ENCODE measurements at regions not wholly inside any gene's neighbourhood (a gene's known extent, or its start where the extent isn't known, plus 50 kb on each side); places are given as distances from the start of the nearest gene placed in this dataset.

DNA sequence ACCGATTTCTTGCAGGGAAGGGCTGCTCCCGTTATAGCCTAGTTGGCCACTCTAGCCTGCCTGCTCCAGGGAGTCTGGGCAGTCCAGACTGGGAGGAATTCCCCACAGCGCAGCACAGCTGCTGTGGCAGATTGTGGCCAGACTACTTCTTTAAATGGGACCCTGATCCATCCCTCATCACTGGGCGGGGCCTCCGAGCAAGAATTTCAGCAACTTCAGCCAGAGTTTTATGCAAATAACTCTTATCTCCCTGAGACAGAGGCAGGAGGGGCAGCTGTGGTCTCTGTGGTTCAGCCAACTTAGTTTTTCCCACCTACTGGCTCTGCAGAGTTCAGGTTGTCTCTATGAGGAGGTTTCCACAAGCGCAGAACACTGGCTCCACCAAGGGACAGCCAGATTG is 1583.2 kb downstream of the SUCLG1 start:
- peaks cover 0 to 5% of the 10 kb centered on the region in 2 donors for H3K36me3 Mint-ChIP-seq

DNA sequence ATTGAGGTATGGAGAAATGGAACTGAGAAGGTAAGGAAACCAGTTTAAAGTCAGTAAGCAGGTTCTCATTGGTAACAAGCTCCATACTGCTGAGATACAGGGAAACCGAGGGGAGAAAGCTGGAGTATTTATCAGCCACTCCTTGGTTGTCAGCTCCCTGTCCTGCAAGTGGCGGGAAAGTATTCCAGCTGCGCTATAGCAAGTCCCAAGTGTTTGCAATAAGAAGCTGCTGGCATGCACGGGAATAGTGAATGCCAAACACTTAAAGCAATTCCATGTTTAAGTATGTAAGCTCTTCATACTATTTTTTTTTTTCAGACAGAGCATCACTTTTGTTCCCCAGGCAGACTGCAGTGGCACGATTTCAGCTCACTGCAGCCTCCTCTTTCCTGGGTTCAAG is 1601.1 kb downstream of the SUCLG1 start:
- DNase-seq (ENCODE audit: low spot score in 2 of 2) (no peak), ATAC-seq (no peak)
- peaks cover 5 to 9% of the 10 kb centered on the region in 2 donors for H3K9me3 Mint-ChIP-seq

More for the DNA sequence above, 1583.2 kb downstream of the SUCLG1 start:
- no peak for ATAC-seq
- no peak for DNase-seq (ENCODE audit: low spot score in 2 of 2)
- H3K9me3 Mint-ChIP-seq, result peaks cover 29 to 41% of the 10 kb centered on the region in 2 donors
- no peak overlapping the region for H3K27ac Mint-ChIP-seq

DNA sequence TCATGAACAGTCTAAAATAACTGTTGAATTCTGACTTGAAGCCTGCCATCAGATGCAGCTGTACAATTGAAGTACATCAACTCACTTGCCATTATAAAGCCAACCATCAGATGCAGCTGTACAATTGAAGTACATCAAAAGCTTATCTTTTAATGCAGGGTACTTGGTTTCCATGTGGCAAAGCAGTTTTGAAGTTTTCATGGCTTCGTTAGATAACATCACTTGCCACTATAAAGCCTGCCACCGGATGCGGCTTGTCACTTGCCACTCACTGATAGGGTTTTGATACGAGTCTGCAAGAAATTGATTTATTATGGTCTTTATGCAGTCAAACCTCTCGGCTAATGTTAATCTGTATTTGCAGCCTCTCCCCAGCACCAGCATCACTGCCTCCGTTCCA is 1605.8 kb downstream of the SUCLG1 start:
- Mint-ChIP-seq H3K27ac (no peak overlapping the region), H3K36me3 (no peaks in the 10 kb centered on the region), H3K9me3 (peaks cover 4 to 15% of the 10 kb centered on the region in 2 donors)
- DNase-seq (ENCODE audit: low spot score in 2 of 2), result no peak
- no peak for ATAC-seq

More for the DNA sequence above, 1601.1 kb downstream of the SUCLG1 start:
- H3K27ac Mint-ChIP-seq, result no peak overlapping the region
- H3K36me3 Mint-ChIP-seq, result no peaks in the 10 kb centered on the region

DNA sequence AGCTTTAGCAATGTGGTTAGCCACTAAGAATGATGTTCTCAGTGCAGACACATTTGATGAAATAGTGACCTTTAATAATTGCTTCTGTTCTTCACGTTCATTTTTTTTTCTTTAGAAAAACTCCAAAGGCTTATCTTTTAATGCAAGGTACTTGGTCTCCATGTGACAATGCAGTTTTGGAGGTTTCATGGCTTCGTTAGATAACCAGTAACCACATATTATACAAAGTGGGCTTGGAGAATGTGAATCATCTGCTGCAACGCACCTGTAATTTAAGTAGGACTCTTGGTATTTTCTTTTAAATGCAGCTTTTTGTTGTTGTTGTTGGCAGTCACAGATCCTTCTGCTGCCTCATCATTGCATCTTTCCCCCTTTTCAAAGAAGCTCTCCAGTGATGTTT is 1606.3 kb downstream of the SUCLG1 start:
- Mint-ChIP-seq H3K9me3 (peaks cover 4 to 15% of the 10 kb centered on the region in 2 donors), H3K36me3 (no peaks in the 10 kb centered on the region), H3K27ac (no peak overlapping the region)
- no peak for DNase-seq (ENCODE audit: low spot score in 2 of 2)
- no peak for ATAC-seq

DNA sequence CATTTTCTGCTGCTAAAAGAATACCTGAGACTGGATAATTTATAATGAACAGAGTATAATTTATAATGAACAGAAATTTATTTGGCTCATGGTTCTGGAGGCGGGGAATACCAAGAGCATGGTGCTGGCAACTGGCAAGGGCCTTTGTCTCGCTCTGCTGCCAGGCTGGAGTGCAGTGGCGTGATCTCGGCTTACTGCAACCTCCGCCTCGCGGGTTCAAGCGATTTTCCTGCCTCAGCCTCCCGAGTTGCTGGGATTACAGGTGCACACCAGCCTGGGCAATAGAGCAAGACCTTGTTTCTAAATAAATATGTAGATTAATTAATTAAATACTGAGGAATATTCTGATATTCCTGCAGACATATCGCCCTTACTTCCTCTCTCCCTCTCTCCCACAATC is 1610.8 kb downstream of the SUCLG1 start:
- DNase-seq (ENCODE audit: low spot score in 2 of 2), result no peak
- peaks cover 4 to 19% of the 10 kb centered on the region in 2 donors for H3K9me3 Mint-ChIP-seq
- H3K27ac Mint-ChIP-seq, result no peak overlapping the region
- H3K36me3 Mint-ChIP-seq, result no peaks in the 10 kb centered on the region
- no peak for ATAC-seq

DNA sequence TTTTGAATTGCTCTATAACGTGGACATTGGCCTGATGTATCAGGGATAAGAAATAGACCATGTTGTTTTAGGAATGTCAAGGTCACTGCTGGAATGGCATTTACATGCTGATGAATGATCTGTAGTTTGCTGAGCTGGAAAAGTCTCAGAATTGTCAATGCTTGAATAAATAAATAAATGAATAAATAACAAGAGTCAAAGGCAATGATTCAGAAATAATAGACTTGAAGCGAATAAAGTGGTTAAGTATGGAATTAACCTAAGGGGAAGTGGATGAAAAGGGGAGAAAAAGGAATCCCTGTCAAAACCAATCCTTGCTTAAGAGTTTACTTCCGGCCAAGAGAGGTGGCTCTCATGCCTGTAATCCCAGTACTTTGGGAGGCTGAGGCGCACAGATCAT is 1620.0 kb downstream of the SUCLG1 start:
- Mint-ChIP-seq H3K27ac (no peak overlapping the region), H3K9me3 (peaks cover 8 to 9% of the 10 kb centered on the region in 2 donors), H3K36me3 (no peaks in the 10 kb centered on the region)
- no peak for DNase-seq (ENCODE audit: low spot score in 2 of 2)
- no peak for ATAC-seq

DNA sequence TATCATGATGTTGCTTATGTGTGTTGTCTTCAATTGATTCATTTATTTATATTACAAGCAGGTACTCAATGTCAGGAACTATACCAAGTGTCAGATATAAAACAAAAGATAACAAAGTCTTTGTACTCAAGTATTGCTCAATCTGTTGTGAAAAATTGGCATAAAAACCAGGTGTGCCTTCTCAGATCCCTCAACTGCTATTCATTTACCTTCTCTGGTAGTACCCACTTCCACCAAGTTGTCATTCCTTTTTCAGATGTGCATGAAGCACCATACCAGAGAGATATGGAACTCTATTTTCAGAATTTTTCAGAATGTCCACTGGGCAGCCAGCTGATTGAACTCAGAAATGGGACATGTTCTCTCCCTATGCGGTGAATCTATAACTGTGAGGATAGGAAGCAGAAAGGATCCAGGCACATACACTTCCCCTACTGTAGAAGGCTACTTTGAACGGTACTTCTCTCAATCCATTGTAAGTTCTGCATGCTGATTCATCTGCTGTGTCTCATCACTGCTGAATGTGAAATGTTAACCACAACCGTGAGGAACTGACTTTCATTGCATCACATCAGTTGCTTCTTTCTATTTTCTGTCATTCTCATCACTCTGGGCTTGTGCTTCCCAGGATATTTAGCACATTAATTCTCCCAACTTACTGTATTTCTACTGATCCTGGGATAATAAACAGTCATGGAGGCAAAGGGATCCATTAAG is 1621.3 kb downstream of the SUCLG1 start:
- peaks cover 8 to 9% of the 10 kb centered on the region in 2 donors for H3K9me3 Mint-ChIP-seq
- no peaks in the 10 kb centered on the region for H3K36me3 Mint-ChIP-seq
- H3K27ac Mint-ChIP-seq, result no peak overlapping the region
- DNase-seq (ENCODE audit: low spot score in 2 of 2) (no peak), ATAC-seq (no peak)

DNA sequence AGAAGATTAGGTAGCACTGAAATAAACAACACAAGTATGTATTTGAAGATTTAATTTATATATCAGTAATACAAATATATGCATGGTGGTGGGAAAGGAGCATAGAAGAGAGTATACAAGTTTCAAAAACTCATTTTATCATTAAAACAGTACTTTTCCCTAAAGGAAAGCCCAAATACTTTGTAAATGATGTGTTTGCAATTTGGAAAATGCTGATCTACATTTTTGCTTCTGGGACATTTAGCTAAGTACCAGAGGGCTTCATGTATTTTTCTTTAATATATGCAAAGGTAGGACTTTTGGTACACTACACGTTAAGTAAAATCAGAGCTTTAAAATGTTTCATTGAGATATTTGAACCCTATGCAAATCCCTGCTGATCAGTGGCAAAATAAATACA is 1624.2 kb downstream of the SUCLG1 start:
- Mint-ChIP-seq H3K9me3 (peaks cover 3 to 10% of the 10 kb centered on the region in 2 donors), H3K36me3 (no peaks in the 10 kb centered on the region), H3K27ac (no peak overlapping the region)
- DNase-seq (ENCODE audit: low spot score in 2 of 2) (no peak), ATAC-seq (no peak)

DNA sequence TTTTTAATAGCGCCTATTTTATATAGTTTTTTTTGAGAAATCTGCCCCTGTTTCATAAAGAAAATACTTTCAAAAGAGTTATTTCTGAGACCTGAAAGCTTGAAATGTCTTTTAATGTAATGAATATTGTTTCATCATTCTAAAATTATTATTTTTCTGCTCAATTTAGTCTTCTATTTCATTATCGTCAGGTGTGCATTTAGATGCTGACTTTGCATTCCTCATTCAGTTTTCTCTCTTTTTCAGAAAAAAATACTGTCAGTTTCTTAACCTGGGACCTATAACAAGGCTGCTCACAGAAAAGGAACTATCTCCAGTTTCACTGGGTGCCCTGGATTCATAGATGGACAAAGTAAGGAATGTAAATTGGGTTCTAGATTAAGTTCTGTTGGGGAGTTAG is 1631.7 kb downstream of the SUCLG1 start:
- DNase-seq (ENCODE audit: low spot score in 2 of 2) (no peak), ATAC-seq (no peak)
- Mint-ChIP-seq H3K27ac (no peak overlapping the region), H3K9me3 (peaks cover 17 to 23% of the 10 kb centered on the region in 2 donors), H3K36me3 (peaks cover 0 to 7% of the 10 kb centered on the region in 2 donors)

DNA sequence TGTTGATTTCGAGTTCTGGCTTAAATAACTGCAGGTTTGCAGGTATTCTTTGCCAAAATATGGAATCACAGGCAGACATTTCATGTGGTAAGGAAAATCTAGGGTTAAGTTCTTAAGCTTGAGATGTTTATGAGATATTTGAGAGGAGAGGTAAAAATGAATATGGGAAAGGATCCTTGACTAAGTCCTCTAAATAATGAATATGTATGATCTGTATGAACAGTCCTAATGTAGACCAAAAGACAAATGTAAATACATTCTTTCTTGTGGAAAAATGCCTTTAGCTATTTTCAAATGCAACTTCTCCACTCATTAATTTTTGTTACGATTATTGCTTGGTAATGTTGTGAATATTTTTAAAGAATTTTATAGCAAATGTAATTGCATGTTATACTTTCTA is 1632.6 kb downstream of the SUCLG1 start:
- H3K27ac Mint-ChIP-seq, result no peak overlapping the region

DNA sequence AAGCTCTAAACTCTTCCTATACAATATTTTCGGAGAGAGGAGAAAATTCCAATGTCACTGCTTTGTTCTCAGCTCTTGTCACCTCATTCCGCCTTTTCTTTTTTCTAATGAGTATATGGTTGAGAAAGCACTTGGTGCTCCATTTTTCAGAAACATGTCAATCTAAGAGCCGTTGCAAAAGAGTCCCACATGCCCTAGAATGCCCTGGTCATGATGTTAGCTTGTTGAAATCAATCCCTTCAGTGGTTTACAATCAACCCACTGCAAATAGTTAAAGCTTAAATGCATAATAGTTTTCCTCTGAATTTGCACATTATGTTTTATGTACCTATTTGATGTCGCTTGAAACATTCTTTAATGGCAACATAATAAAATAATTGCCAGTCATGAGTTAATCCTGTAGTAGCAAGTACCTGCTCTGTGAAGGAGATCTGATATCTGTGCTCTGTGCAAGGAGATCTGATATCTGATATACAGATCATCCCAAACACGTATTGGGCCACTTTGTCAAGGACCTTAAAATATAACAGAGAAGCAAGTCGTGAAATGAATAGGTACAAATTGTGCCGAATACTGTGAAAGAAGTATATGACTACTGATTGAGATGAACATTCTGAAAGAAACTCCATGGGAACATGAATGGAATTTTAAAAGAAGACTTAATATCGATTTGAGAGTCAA is 1633.5 kb downstream of the SUCLG1 start:
- peaks cover 0 to 7% of the 10 kb centered on the region in 2 donors for H3K36me3 Mint-ChIP-seq
- ATAC-seq (no peak), DNase-seq (ENCODE audit: low spot score in 2 of 2) (no peak)
- H3K27ac Mint-ChIP-seq, result no peak overlapping the region
- H3K9me3 Mint-ChIP-seq, result peaks cover 17 to 20% of the 10 kb centered on the region in 2 donors

More for the DNA sequence above, 1632.6 kb downstream of the SUCLG1 start:
- DNase-seq (ENCODE audit: low spot score in 2 of 2) (no peak), ATAC-seq (no peak)
- peaks cover 0 to 7% of the 10 kb centered on the region in 2 donors for H3K36me3 Mint-ChIP-seq
- peaks cover 17 to 20% of the 10 kb centered on the region in 2 donors for H3K9me3 Mint-ChIP-seq

DNA sequence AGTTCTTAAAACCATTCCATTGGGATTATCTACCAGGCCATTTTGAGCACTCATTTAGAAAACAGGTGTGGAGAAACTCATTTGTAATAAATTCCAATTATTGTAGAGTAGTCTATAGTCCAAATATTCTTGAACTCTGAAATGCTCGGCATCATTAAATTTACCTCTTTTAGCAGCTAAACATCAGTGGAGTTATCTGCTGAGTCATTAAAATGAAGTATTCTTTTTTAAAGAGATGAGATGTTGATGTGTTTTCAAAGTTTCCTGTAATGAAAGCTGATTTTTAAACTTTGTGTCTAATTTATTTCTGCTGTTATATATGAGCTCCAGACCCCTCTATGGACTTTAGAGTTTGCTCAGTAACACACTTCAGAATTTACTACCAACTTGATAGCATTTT is 1635.2 kb downstream of the SUCLG1 start:
- no peak for ATAC-seq
- no peak for DNase-seq (ENCODE audit: low spot score in 2 of 2)
- Mint-ChIP-seq H3K9me3 (peaks cover 17 to 24% of the 10 kb centered on the region in 2 donors), H3K27ac (no peak overlapping the region), H3K36me3 (peaks cover 0 to 7% of the 10 kb centered on the region in 2 donors)

DNA sequence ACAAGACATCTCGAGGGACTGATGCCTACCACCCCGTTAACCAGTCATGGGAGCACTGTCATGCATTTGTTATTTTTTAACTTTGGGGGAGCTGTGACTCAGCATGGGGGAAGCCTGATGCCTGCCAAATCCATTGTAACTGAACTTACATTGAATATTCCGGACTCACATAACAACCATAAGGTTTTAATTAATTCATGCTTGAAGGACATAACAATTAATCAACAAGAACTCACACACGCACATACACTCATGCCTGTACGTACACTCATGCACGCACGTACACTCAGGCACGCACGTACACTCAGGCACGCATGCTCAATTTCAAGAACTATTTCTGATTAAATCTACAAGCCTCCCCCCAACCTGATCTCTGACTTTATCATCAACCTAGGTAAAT is 1639.1 kb downstream of the SUCLG1 start:
- ATAC-seq (no peak), DNase-seq (ENCODE audit: low spot score in 2 of 2) (no peak)
- H3K27ac Mint-ChIP-seq, result no peak overlapping the region
- H3K36me3 Mint-ChIP-seq, result no peaks in the 10 kb centered on the region
- H3K9me3 Mint-ChIP-seq, result peaks cover 5 to 9% of the 10 kb centered on the region in 2 donors

DNA sequence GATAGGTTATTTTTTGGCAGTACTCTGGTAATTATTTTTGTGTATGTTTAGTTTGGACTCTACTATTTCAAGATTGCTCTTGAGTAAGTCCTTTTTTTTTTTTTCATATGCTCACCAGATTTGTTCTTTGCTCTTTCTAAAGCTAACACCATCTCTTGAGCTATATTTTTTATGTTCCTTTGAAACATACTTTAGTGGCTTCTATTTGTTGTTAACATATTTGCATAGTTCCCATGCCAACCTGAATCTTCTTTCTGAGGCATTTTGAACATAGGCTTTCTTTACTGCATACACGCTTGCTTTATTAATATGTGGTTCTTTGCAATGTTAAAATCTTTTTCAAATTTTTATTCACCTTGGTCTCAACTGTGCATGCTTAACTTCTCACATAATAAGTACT is 1644.9 kb downstream of the SUCLG1 start:
- Mint-ChIP-seq H3K27ac (no peak overlapping the region), H3K36me3 (no peaks in the 10 kb centered on the region), H3K9me3 (no peaks in the 10 kb centered on the region)
- DNase-seq (ENCODE audit: low spot score in 2 of 2), result no peak
- no peak for ATAC-seq

DNA sequence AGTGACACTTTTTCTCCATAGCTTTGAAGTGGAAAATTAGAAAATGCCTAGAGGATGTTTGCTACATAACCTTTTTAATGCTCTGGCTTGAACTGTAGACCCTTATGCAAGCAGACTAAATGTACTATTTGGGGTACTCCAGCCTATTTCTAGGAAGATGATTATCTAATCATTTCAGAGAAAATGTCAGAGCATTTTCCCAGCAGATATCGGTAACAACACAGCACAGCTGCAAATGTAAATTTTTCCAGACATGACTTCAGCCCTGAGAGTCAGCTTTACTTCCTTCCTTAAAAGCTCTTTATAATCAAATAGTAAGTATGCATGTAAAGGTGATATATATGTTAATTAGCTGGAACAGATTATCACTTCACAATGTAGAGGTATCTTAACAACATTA is 1647.1 kb downstream of the SUCLG1 start:
- Mint-ChIP-seq H3K36me3 (no peaks in the 10 kb centered on the region), H3K27ac (no peak overlapping the region), H3K9me3 (peaks cover 0 to 9% of the 10 kb centered on the region in 2 donors)
- ATAC-seq (no peak), DNase-seq (ENCODE audit: low spot score in 2 of 2) (no peak)

DNA sequence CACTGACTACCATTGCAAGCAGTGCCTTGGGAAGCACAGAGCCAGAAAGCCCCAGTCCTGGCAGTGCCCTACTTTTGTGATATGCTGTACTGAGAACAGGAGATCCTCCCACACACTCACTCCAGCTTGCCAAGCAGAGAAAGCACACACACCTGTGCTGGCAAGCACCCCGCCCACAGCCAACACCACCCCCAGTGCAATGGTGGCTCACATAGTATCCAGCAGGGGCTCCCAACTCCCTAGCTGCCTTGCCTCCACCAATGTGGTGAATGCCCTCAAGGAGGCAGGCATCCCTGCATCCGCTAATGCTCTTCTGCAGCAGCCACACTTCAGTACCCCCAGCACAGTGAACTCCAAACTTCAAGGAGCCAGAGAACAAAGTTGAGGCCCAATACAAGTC is 1655.8 kb downstream of the SUCLG1 start:
- Mint-ChIP-seq H3K36me3 (peaks cover 0 to 22% of the 10 kb centered on the region in 2 donors), H3K9me3 (peaks cover 34 to 49% of the 10 kb centered on the region in 2 donors), H3K27ac (no peak overlapping the region)
- DNase-seq (ENCODE audit: low spot score in 2 of 2) (no peak), ATAC-seq (no peak)

DNA sequence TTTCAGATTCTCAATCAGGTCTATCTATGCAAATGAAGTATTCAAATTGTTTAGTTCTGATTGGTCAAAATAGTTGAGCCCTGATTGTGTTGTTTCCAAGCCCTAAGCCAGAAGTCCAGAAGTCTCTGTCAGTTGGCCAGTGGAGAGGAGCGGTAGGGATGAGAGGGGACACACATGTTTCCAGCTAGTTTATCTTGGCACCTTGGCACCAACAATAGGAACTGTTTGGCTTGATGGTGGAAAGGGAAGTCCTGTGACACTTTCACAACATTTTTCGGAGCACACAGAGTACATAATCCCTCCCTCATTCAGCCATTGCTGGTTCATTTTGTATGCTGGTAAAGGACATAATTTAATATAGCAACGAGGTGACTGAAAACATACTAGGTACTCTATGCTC is 1661.6 kb downstream of the SUCLG1 start:
- H3K9me3 Mint-ChIP-seq, result peaks cover 9 to 11% of the 10 kb centered on the region in 2 donors
- no peak overlapping the region for H3K27ac Mint-ChIP-seq
- no peak for ATAC-seq

DNA sequence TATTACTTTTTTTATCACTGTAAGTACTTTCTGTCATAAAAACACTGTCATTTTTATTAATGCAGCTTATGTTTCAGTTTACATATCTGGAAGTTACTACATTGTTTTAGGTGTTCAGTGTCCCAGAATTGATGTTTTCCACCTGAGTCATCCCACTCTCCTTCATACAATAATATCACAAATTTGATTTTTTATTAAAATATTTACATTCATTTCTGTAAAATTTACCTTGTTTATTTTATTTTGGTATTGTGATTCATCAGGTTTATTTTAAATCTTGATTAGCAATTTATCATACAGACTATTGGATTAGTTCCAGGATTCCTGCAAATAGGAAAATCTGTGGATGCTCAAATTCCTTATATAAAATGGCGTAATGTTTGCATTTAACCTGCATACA is 1662.9 kb downstream of the SUCLG1 start:
- DNase-seq (ENCODE audit: low spot score in 2 of 2) (no peak), ATAC-seq (no peak)
- H3K27ac Mint-ChIP-seq, result no peak overlapping the region
- peaks cover 4 to 5% of the 10 kb centered on the region in 2 donors for H3K9me3 Mint-ChIP-seq
- no peaks in the 10 kb centered on the region for H3K36me3 Mint-ChIP-seq

More for the DNA sequence above, 1661.6 kb downstream of the SUCLG1 start:
- peaks cover 0 to 4% of the 10 kb centered on the region in 2 donors for H3K36me3 Mint-ChIP-seq
- no peak for DNase-seq (ENCODE audit: low spot score in 2 of 2)

All from activated naive CD4-positive, alpha-beta T cell treated with anti-CD3 and anti-CD28 coated beads, Interleukin-2, amount 50 U/mL, for 72 hours (primary cell).